22Rv1 (cell line): ENCODE measurements at regions not wholly inside any gene's neighbourhood (a gene's known extent, or its start where the extent isn't known, plus 50 kb on each side); places are given as distances from the start of the nearest gene placed in this dataset.

Experiments
- H3K27ac ChIP-seq: fragments of 450-650 bp; 2 replicates; pipeline ENCODE4 v1.5.1; 2017
- CTCF ChIP-seq: fragments of 450-650 bp; IDR thresholded peaks from 2 replicates; pipeline ENCODE4 v1.5.1; 2017; ENCODE audit warnings: mild to moderate bottlenecking
- ZFX ChIP-seq: fragments of 450-650 bp; IDR thresholded peaks from 2 replicates; pipeline ENCODE4 v1.6.1; 2017; ENCODE audit warnings: antibody characterized with exemption, borderline replicate concordance

GRCh38 chr21:35664683-35665082 is 395.6 kb downstream of the SETD4 start:
- H3K27ac ChIP-seq: no peak overlapping the region
- TF ChIP-seq ZFX (no peak), CTCF (no peak)

GRCh38 chr21:35663856-35664606 is 396.3 kb downstream of the SETD4 start:
- TF ChIP-seq ZFX (no peak), CTCF (no peak)
- H3K27ac ChIP-seq: no peak overlapping the region

- no peak overlapping the region for H3K27ac ChIP-seq
- TF ChIP-seq CTCF: no peak
- no peak for TF ChIP-seq ZFX
Measured at GRCh38 chr21:35658242-35658641, 402.1 kb downstream of the SETD4 start.

- TF ChIP-seq ZFX (no peak), CTCF (no peak)
- H3K27ac ChIP-seq: no peak overlapping the region
Measured at GRCh38 chr21:35652872-35653271, 407.5 kb downstream of the SETD4 start.

- no peak overlapping the region for H3K27ac ChIP-seq
- no peak for TF ChIP-seq CTCF
- no peak for TF ChIP-seq ZFX
Measured at GRCh38 chr21:35652196-35652595, 408.1 kb downstream of the SETD4 start.

GRCh38 chr21:35651196-35651595 is 409.1 kb downstream of the SETD4 start:
- TF ChIP-seq ZFX (no peak), CTCF (no peak)
- no peak overlapping the region for H3K27ac ChIP-seq

GRCh38 chr21:35649186-35649585 is 411.1 kb downstream of the SETD4 start:
- H3K27ac ChIP-seq: no peak overlapping the region
- TF ChIP-seq CTCF: no peak
- TF ChIP-seq ZFX: no peak
